ENCODE measurements at regions not wholly inside any gene's neighbourhood (a gene's known extent, or its start where the extent isn't known, plus 50 kb on each side); places are given as distances from the start of the nearest gene placed in this dataset.
"Not testable (repeated sequence)": the region's sequence is repeated elsewhere in the genome, so short reads cannot be mapped to it uniquely, and the experiment has no call there.

GRCh38 chr2:55811048-55811447 is 112.5 kb downstream of the EFEMP1 start:
- no peaks in the 10 kb centered on the region for H3K4me1 Mint-ChIP-seq
- H3K4me3 Mint-ChIP-seq: no peak overlapping the region
- no peak for DNase-seq
- H3K27me3 Mint-ChIP-seq: no peaks in the 10 kb centered on the region
- H3K27ac Mint-ChIP-seq: no peak overlapping the region
- CTCF ChIA-PET: no interaction called here
- H3K9me3 Mint-ChIP-seq: no peaks in the 10 kb centered on the region
- H3K36me3 Mint-ChIP-seq: no peaks in the 10 kb centered on the region

DNA sequence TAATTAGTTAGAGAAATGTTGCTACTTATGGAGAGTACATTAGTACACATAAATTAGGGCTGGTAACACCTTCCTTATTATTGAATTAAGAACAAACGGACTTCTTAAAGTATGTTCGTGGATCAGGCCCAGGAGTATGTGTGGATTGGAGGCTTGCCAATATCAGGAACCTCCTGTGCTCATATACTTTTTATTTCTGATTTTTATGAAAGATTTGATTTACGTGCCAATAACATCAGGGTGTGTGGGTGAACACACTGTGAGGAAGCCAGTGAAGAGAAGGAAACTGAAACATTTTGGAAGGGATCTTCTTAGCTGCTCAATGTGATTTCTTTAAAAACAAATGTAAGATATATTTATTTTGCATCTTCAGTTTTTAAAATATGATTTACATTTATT is 113.0 kb downstream of the EFEMP1 start:
- H3K27ac Mint-ChIP-seq: no peak overlapping the region
- CTCF ChIA-PET: no interaction called here
- no peaks in the 10 kb centered on the region for H3K36me3 Mint-ChIP-seq
- no peak overlapping the region for H3K4me3 Mint-ChIP-seq
- no peaks in the 10 kb centered on the region for H3K9me3 Mint-ChIP-seq
- H3K27me3 Mint-ChIP-seq: no peaks in the 10 kb centered on the region
- H3K4me1 Mint-ChIP-seq: no peaks in the 10 kb centered on the region
- no peak for DNase-seq

DNA sequence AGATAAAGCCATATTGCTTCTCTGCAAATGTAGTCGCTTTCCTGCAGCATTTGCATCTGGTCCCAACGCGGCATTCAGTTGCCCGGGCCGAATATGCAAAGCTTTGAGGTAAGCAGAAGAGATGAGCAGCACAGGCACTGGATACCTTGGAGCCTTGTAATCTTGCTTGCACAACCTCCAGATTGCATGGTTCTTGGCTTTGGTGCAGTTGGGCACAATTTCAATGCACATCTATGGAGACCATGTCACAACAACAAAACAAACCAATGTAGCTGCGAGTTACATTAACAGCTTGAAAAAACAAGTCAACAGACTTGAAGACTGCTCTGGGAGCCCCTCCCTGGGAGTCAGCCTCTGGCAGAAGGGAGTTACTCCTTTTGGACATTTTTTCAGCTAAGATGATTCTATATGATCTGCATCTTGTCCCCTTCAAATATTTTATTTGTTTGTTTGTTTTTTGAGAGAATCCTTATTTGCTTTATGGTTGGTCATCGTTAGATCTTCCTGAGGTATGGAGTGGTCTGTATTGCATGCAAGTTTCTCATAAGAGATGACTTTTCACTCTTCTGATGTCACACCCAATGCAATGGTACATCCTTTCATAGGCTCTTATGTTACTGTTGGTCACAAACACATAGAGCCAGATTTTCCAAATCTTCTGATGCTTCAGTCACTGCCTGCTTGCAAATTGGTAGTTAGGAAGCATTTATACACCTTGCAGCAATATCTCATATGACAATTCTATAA is 113.5 kb downstream of the EFEMP1 start:
- no peak overlapping the region for H3K27ac Mint-ChIP-seq
- CTCF ChIA-PET: no interaction called here
- H3K27me3 Mint-ChIP-seq: no peaks in the 10 kb centered on the region
- H3K4me3 Mint-ChIP-seq: no peak overlapping the region
- H3K9me3 Mint-ChIP-seq: no peaks in the 10 kb centered on the region
- H3K4me1 Mint-ChIP-seq: no peaks in the 10 kb centered on the region
- no peak for DNase-seq
- no peaks in the 10 kb centered on the region for H3K36me3 Mint-ChIP-seq

GRCh38 chr2:55807900-55808299 is 114.3 kb upstream of the PNPT1 start:
- Mint-ChIP-seq H3K36me3 (no peaks in the 10 kb centered on the region), H3K27ac (no peak overlapping the region), H3K4me1 (no peaks in the 10 kb centered on the region), H3K27me3 (no peaks in the 10 kb centered on the region), H3K4me3 (no peak overlapping the region), H3K9me3 (no peaks in the 10 kb centered on the region)
- no peak for DNase-seq
- CTCF ChIA-PET: no interaction called here

GRCh38 chr2:55805686-55806085 is 112.0 kb upstream of the PNPT1 start:
- Mint-ChIP-seq H3K27me3 (no peaks in the 10 kb centered on the region), H3K4me3 (no peak overlapping the region), H3K36me3 (no peaks in the 10 kb centered on the region), H3K9me3 (no peaks in the 10 kb centered on the region), H3K27ac (no peak overlapping the region), H3K4me1 (no peaks in the 10 kb centered on the region)
- CTCF ChIA-PET: no interaction called here
- DNase-seq: no peak

- no peak for DNase-seq
- Mint-ChIP-seq H3K4me3 (no peak overlapping the region), H3K4me1 (no peaks in the 10 kb centered on the region), H3K36me3 (no peaks in the 10 kb centered on the region), H3K27ac (no peak overlapping the region), H3K27me3 (no peaks in the 10 kb centered on the region), H3K9me3 (no peaks in the 10 kb centered on the region)
- CTCF ChIA-PET: no interaction called here
Measured at GRCh38 chr2:55804535-55804934, 110.9 kb upstream of the PNPT1 start.

GRCh38 chr2:55802067-55802466 is 108.4 kb upstream of the PNPT1 start:
- no peaks in the 10 kb centered on the region for H3K4me1 Mint-ChIP-seq
- no peaks in the 10 kb centered on the region for H3K9me3 Mint-ChIP-seq
- no peaks in the 10 kb centered on the region for H3K27me3 Mint-ChIP-seq
- CTCF ChIA-PET: no interaction called here
- no peak for DNase-seq
- H3K4me3 Mint-ChIP-seq: no peak overlapping the region
- H3K36me3 Mint-ChIP-seq: no peaks in the 10 kb centered on the region
- no peak overlapping the region for H3K27ac Mint-ChIP-seq

DNA sequence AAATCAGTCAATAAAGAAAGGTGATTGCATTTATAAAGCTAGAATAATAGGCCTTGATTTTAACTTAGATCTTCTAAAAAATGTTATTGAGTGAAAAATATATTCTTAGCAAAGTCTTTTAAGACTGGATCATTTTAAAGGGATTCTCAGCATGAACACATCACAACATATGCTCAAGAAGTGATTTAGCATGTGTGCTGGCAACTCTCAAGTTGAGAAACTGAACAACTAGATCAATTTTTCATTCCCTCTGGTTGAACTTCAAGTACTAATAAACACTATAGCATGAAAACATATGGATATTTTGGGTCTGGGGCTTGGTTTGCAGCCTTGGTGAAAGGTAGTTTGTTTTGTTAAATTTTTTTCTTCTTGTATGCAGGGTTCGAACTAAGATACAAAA is 107.8 kb upstream of the PNPT1 start:
- DNase-seq: no peak
- CTCF ChIA-PET: no interaction called here
- Mint-ChIP-seq H3K27me3 (no peaks in the 10 kb centered on the region), H3K27ac (no peak overlapping the region), H3K36me3 (no peaks in the 10 kb centered on the region), H3K4me3 (no peak overlapping the region), H3K9me3 (no peaks in the 10 kb centered on the region), H3K4me1 (no peaks in the 10 kb centered on the region)

DNA sequence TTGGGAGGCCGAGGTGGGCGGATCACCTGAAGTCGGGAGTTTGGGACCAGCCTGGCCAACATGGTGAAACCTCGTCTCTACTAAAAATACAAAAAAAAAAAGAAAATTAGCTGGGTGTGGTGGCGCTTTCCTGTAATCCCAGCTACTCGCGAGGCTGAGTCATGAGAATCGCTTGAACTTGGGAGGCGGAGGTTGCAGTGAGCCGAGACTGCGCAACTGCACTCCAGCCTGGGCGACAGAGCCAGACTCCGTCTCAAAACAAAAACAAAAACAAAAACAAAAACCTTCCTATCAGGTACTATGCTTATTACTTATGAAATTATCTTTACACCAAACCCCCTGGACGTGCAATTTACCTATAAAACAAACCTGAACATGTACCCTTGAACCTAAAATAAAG is 106.0 kb upstream of the PNPT1 start:
- CTCF ChIA-PET, H3K4me1 Mint-ChIP-seq, H3K4me3 Mint-ChIP-seq, DNase-seq, H3K27me3 Mint-ChIP-seq, H3K36me3 Mint-ChIP-seq, H3K9me3 Mint-ChIP-seq, H3K27ac Mint-ChIP-seq: not testable (repeated sequence)

GRCh38 chr2:55796121-55796520 is 102.5 kb upstream of the PNPT1 start:
- Mint-ChIP-seq H3K27me3 (no peaks in the 10 kb centered on the region), H3K36me3 (no peaks in the 10 kb centered on the region)

DNA sequence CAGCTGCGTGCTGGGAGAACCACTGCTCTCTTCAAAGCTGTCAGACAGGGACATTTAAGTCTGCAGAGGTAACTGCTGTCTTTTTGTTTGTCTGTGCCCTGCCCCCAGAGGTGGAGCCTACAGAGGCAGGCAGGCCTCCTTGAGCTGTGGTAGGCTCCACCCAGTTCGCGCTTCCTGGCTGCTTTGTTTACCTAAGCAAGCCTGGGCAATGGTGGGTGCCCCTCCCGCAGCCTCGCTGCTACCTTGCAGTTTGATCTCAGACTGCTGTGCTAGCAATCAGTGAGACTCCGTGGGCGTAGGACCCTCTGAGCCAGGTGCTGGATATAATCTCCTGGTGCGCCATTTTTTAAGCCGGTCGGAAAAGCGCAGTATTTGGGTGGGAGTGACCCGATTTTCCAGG is 100.0 kb upstream of the PNPT1 start:
- H3K4me1 Mint-ChIP-seq, CTCF ChIA-PET: not testable (repeated sequence)

More at GRCh38 chr2:55796121-55796520, 102.5 kb upstream of the PNPT1 start:
- DNase-seq: no peak
- Mint-ChIP-seq H3K9me3 (peaks cover 4% of the 10 kb centered on the region), H3K4me3 (no peak overlapping the region), H3K4me1 (no peaks in the 10 kb centered on the region), H3K27ac (no peak overlapping the region)
- CTCF ChIA-PET: no interaction called here

GRCh38 chr2:55786280-55786679 is 92.6 kb upstream of the PNPT1 start:
- no peaks in the 10 kb centered on the region for H3K4me1 Mint-ChIP-seq
- H3K27me3 Mint-ChIP-seq: no peaks in the 10 kb centered on the region
- H3K27ac Mint-ChIP-seq: no peak overlapping the region
- H3K36me3 Mint-ChIP-seq: no peaks in the 10 kb centered on the region
- no peaks in the 10 kb centered on the region for H3K9me3 Mint-ChIP-seq
- CTCF ChIA-PET: no interaction called here
- H3K4me3 Mint-ChIP-seq: no peak overlapping the region
- no peak for DNase-seq

More for the DNA sequence above, 100.0 kb upstream of the PNPT1 start:
- not testable (repeated sequence) for H3K36me3 Mint-ChIP-seq, H3K4me3 Mint-ChIP-seq, DNase-seq, H3K9me3 Mint-ChIP-seq, H3K27ac Mint-ChIP-seq, H3K27me3 Mint-ChIP-seq

DNA sequence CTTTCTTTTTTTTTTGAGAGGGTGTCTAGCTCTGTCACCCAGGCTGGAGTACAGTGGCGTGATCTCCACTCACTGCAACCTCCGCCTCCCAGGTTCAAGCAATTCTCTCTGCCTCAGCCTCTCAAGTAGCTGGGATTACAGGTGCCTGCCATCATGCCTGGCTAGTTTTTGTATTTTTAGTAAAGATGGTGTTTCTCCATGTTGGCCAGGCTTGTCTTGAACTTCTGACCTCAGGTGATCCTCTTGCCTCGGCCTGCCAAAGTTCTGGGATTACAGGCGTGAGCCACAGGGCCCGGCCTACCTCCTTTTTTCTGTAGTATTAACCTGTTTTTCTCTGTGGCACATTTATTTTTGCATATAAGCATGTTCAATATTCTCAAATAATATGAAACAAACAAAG is 90.1 kb upstream of the PNPT1 start:
- H3K36me3 Mint-ChIP-seq, H3K27me3 Mint-ChIP-seq, H3K4me3 Mint-ChIP-seq, H3K27ac Mint-ChIP-seq, DNase-seq, H3K9me3 Mint-ChIP-seq, H3K4me1 Mint-ChIP-seq, CTCF ChIA-PET: not testable (repeated sequence)

- H3K9me3 Mint-ChIP-seq: no peaks in the 10 kb centered on the region
- H3K36me3 Mint-ChIP-seq: no peaks in the 10 kb centered on the region
- CTCF ChIA-PET: no interaction called here
- no peak for DNase-seq
- H3K27ac Mint-ChIP-seq: no peak overlapping the region
- H3K27me3 Mint-ChIP-seq: no peaks in the 10 kb centered on the region
- H3K4me1 Mint-ChIP-seq: no peaks in the 10 kb centered on the region
- no peak overlapping the region for H3K4me3 Mint-ChIP-seq
Measured at GRCh38 chr2:55782528-55783173, 89.0 kb upstream of the PNPT1 start.

DNA sequence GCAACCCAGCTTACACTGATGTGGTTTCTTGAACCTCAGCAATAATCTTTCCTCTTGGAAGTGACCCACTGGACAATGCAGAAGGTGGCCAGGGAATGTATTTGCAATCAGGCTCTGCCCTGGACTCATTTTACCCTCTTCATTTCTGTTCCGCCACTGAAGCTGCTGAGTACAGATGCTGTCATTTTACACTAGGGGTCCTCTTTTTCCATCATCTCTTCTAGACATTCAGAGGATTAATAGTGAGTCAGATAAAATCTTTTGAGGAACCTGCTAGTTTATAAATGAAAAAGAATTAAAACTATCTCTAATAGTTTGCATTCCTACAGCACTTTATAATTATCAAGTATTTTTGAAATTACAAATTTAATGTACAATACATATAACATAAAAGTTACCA is 87.9 kb upstream of the PNPT1 start:
- no peaks in the 10 kb centered on the region for H3K4me1 Mint-ChIP-seq
- H3K4me3 Mint-ChIP-seq: no peak overlapping the region
- no peak overlapping the region for H3K27ac Mint-ChIP-seq
- no peaks in the 10 kb centered on the region for H3K9me3 Mint-ChIP-seq
- H3K36me3 Mint-ChIP-seq: no peaks in the 10 kb centered on the region
- no peak for DNase-seq
- CTCF ChIA-PET: no interaction called here
- no peaks in the 10 kb centered on the region for H3K27me3 Mint-ChIP-seq

All from activated naive CD4-positive, alpha-beta T cell treated with anti-CD3 and anti-CD28 coated beads, Interleukin-2, amount 10 ng/mL, durations not matched to agents 7 days and 5 days (primary cell).